SK-N-SH (cell line): ENCODE measurements at regions not wholly inside any gene's neighbourhood (a gene's known extent, or its start where the extent isn't known, plus 50 kb on each side); places are given as distances from the start of the nearest gene placed in this dataset.

Experiments used
- CTCF ChIP-seq: fragments of 200-600 bp; sonication (generic); IDR thresholded peaks from 2 replicates; pipeline ENCODE4 v1.6.1; 2017; ENCODE audit warnings: antibody characterized with exemption, mild to moderate bottlenecking, moderate library complexity
- EP300 ChIP-seq, 2 experiments: IDR thresholded peaks; 2 replicates each; pipeline versions ENCODE4 v1.4.0 to v1.6.1; 2012; ENCODE audit warnings: borderline replicate concordance in 1 of 2, low read depth in 1 of 2, low read length in 1 of 2
- EZH2phosphoT487 ChIP-seq: fragments of 200-600 bp; sonication (generic); IDR thresholded peaks from 2 replicates; pipeline ENCODE4 v1.6.1; 2017; ENCODE audit warnings: low read depth, mixed run types, mild to moderate bottlenecking, antibody characterized with exemption, moderate library complexity, borderline replicate concordance
- IRF3 ChIP-seq: fragments of 150-350 bp; IDR thresholded peaks from 2 replicates; pipeline ENCODE4 v1.6.1; 2016; ENCODE audit warnings: mild to moderate bottlenecking, low read depth, low read length

DNA sequence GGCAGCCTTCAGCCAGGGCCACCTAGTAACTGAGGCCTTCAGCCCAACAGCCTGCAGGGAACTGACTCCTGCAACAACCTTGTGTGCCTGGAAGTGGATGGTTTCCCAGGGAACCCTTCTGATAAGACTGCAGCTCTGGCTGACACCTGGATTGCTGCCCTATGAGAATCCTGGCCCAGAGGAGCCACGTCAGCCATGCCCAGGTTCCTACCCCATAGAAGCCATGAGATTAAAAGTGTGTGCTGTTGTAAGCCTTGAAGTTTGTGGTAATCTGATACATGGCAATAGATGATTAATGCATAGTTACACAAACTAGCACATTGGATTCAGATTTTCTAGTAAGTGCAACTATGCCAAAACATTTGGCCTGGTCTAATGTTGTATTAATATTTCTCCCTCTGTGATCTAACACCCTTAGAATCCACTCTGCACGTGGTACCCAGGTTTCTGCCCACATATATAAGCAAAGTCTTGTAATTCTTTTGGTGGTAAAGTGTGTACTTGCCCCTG lies 64.8 kb upstream of the BEGAIN start:
- TF ChIP-seq CTCF (no peak), EZH2phosphoT487 (no peak), EP300 (IDR thresholded peaks at IDR 0.05; ENCODE audit: borderline replicate concordance in 1 of 2, low read depth in 1 of 2, low read length in 1 of 2) (no peak), IRF3 (no peak)
